HEK293T (cell line): ENCODE measurements at regions not wholly inside any gene's neighbourhood (a gene's known extent, or its start where the extent isn't known, plus 50 kb on each side); places are given as distances from the start of the nearest gene placed in this dataset.

Experiments used
- ARNT ChIP-seq: fragments of 450-650 bp; IDR thresholded peaks from 2 replicates; pipeline ENCODE4 v1.6.1; 2017; ENCODE audit warnings: mild to moderate bottlenecking
- BHLHE40 ChIP-seq: fragments of 450-650 bp; IDR thresholded peaks from 2 replicates; pipeline ENCODE4 v1.6.1; 2016; ENCODE audit warnings: mild to moderate bottlenecking, moderate library complexity, borderline replicate concordance
- ELF4 ChIP-seq: fragments of 450-650 bp; IDR thresholded peaks from 2 replicates; pipeline ENCODE4 v1.6.1; 2017; ENCODE audit warnings: antibody characterized with exemption
- FOXM1 ChIP-seq: fragments of 450-650 bp; IDR thresholded peaks from 2 replicates; pipeline ENCODE4 v1.6.1; 2017; ENCODE audit warnings: mild to moderate bottlenecking, borderline replicate concordance
- LEF1 ChIP-seq: fragments of 450-650 bp; IDR thresholded peaks from 2 replicates; pipeline ENCODE4 v1.6.1; 2017; ENCODE audit warnings: mild to moderate bottlenecking, borderline replicate concordance
- SP1 ChIP-seq: fragments of 450-650 bp; IDR thresholded peaks from 2 replicates; pipeline ENCODE4 v1.6.1; 2017
- TARDBP ChIP-seq: fragments of 450-650 bp; IDR thresholded peaks from 2 replicates; pipeline ENCODE4 v1.6.1; 2016
- ZNF384 ChIP-seq: fragments of 450-650 bp; IDR thresholded peaks from 2 replicates; pipeline ENCODE4 v1.6.1; 2016

- no peak for TF ChIP-seq LEF1
- TF ChIP-seq BHLHE40: no peak
- no peak for TF ChIP-seq FOXM1
- no peak for TF ChIP-seq SP1
- TF ChIP-seq ZNF384: no peak
- TF ChIP-seq ELF4: no peak
- TF ChIP-seq TARDBP: no peak
- no peak for TF ChIP-seq ARNT
Observed at GRCh38 chr11:91587131-91587530, 637.5 kb upstream of the FAT3 start.
